ENCODE measurements at regions not wholly inside any gene's neighbourhood (a gene's known extent, or its start where the extent isn't known, plus 50 kb on each side); places are given as distances from the start of the nearest gene placed in this dataset.

GRCh38 chr2:236735825-236736238 lies 166.2 kb downstream of the ACKR3 start:
- TF ChIP-seq, protein P1, sequence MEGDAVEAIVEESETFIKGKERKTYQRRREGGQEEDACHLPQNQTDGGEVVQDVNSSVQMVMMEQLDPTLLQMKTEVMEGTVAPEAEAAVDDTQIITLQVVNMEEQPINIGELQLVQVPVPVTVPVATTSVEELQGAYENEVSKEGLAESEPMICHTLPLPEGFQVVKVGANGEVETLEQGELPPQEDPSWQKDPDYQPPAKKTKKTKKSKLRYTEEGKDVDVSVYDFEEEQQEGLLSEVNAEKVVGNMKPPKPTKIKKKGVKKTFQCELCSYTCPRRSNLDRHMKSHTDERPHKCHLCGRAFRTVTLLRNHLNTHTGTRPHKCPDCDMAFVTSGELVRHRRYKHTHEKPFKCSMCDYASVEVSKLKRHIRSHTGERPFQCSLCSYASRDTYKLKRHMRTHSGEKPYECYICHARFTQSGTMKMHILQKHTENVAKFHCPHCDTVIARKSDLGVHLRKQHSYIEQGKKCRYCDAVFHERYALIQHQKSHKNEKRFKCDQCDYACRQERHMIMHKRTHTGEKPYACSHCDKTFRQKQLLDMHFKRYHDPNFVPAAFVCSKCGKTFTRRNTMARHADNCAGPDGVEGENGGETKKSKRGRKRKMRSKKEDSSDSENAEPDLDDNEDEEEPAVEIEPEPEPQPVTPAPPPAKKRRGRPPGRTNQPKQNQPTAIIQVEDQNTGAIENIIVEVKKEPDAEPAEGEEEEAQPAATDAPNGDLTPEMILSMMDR (IDR thresholded peaks at IDR 0.05): no peak
- no peak for TF ChIP-seq CHD2 (IDR thresholded peaks at IDR 0.05; ENCODE audit: low read length, partially characterized antibody)
